HCT116 (cell line): ENCODE measurements at regions not wholly inside any gene's neighbourhood (a gene's known extent, or its start where the extent isn't known, plus 50 kb on each side); places are given as distances from the start of the nearest gene placed in this dataset.

Experiments used
- ATAC-seq: fragments of 200-7000 bp; cut with Tn5 transposase; 2 replicates; pipeline ENCODE4 v1.9.1; 2020; ENCODE audit warnings: mild to moderate bottlenecking, moderate library complexity
- BruUV-seq: library from RNA; stranded (reverse); fragments of 400-500 nt; replicated peaks from 2 replicates; lab custom pipeline; 2021; lab: Mats Ljungman, UMichigan
- CTCF ChIA-PET: fragments of 300-600 bp; sonication (Branson Sonifier 250); formaldehyde crosslinking; loops from one replicate; lab custom pipeline; 2021; ENCODE audit warnings: antibody characterized with exemption; lab: Charles Lee
- POLR2A ChIA-PET: fragments of 300-600, 350-600 bp; sonication (Branson Sonifier 250); formaldehyde crosslinking; loops from one replicate; lab custom pipeline; 2021; ENCODE audit warnings: antibody characterized with exemption; lab: Charles Lee
- RAD21 ChIA-PET, 2 experiments: fragments of 300-600 bp; sonication (Branson Sonifier 250); formaldehyde crosslinking; loops; one replicate each; lab custom pipeline; 2023; ENCODE audit warnings: low total read pairs in 2 of 2; ENCODE audit not compliant: uncharacterized antibody in 2 of 2, unreplicated experiment in 2 of 2, low non-redundant PET in 1 of 2; lab: Charles Lee
- DNase-seq: peaks from one replicate; pipeline ENCODE4 v3.0.0-alpha.2; 2010; ENCODE audit warnings: low read depth, low spot score
- H2AFZ ChIP-seq: fragments of 200-600 bp; shearing (Covaris generic), sonication (generic); 2 replicates; pipeline ENCODE4 v1.6.1; 2017; ENCODE audit warnings: low read depth, mixed run types, mixed read lengths, antibody characterized with exemption, low read length; ENCODE audit not compliant: poor library complexity, severe bottlenecking
- H3K27ac ChIP-seq: 2 replicates; pipeline ENCODE4 v1.5.1; 2012; ENCODE audit warnings: low read depth, low read length
- H3K27me3 ChIP-seq: fragments of 200-600 bp; sonication (generic); 2 replicates; pipeline ENCODE4 v1.6.1; 2016; ENCODE audit warnings: mixed run types, low read length, mixed read lengths; ENCODE audit not compliant: insufficient read depth
- H3K36me3 ChIP-seq, 2 experiments: fragments of 200-500 bp in 1 of 2; fragments of 200-600 bp in 1 of 2; sonication (Bioruptor generic) in 1 of 2; sonication (generic) in 1 of 2; 2 replicates each; pipeline versions ENCODE4 v1.5.1 to v1.6.1; 2014 to 2016; ENCODE audit warnings: low read length in 2 of 2, inconsistent platforms in 1 of 2, mixed read lengths in 1 of 2, mixed run types in 1 of 2; ENCODE audit not compliant: insufficient read depth in 2 of 2, control insufficient read depth in 1 of 2
- H3K4me1 ChIP-seq, 2 experiments: fragments of 200-600 bp in 1 of 2; sonication (generic) in 1 of 2; 2 replicates each; pipeline versions ENCODE4 v1.5.1 to v1.6.1; 2012 to 2017; ENCODE audit warnings: low read length in 2 of 2, inconsistent platforms in 1 of 2, mild to moderate bottlenecking in 1 of 2, mixed read lengths in 1 of 2, mixed run types in 1 of 2, moderate library complexity in 1 of 2; ENCODE audit not compliant: insufficient read depth in 2 of 2, control insufficient read depth in 1 of 2
- H3K4me2 ChIP-seq: fragments of 200-600 bp; sonication (generic); 2 replicates; pipeline ENCODE4 v1.6.1; 2017; ENCODE audit warnings: mixed run types, low read length, mixed read lengths
- H3K4me3 ChIP-seq, 2 experiments: fragments of 200-600 bp in 1 of 2; sonication (generic) in 1 of 2; replicated peaks in 1 of 2; 2 replicates each; pipeline ENCODE4 v1.5.1; 2011 to 2016; ENCODE audit warnings: low read length in 2 of 2, control low read depth in 1 of 2, low read depth in 1 of 2, mild to moderate bottlenecking in 1 of 2, mixed read lengths in 1 of 2, mixed run types in 1 of 2
- H3K79me2 ChIP-seq: fragments of 200-600 bp; sonication (generic); 2 replicates; pipeline ENCODE4 v1.6.1; 2017; ENCODE audit warnings: mild to moderate bottlenecking, mixed run types, low read length, moderate library complexity, mixed read lengths; ENCODE audit not compliant: insufficient read depth
- H3K9ac ChIP-seq: fragments of 200-600 bp; sonication (generic); 2 replicates; pipeline ENCODE4 v1.6.1; 2016; ENCODE audit warnings: low read length, mixed read lengths
- H3K9me2 ChIP-seq: fragments of 200-600 bp; sonication (generic), shearing (Covaris generic); 2 replicates; pipeline ENCODE4 v1.6.1; 2017; ENCODE audit warnings: mixed run types, mild to moderate bottlenecking, moderate library complexity; ENCODE audit not compliant: insufficient read depth
- H3K9me3 ChIP-seq, 2 experiments: fragments of 200-500 bp in 1 of 2; fragments of 200-600 bp in 1 of 2; sonication (Bioruptor generic) in 1 of 2; sonication (generic) in 1 of 2; 2 replicates each; pipeline ENCODE4 v1.6.1; 2014 to 2017; ENCODE audit warnings: low read length in 2 of 2, mixed read lengths in 2 of 2, inconsistent platforms in 1 of 2, low read depth in 1 of 2, mild to moderate bottlenecking in 1 of 2, mixed run types in 1 of 2, moderate library complexity in 1 of 2; ENCODE audit not compliant: control insufficient read depth in 1 of 2, insufficient read depth in 1 of 2
- H4K20me1 ChIP-seq: fragments of 200-600 bp; sonication (generic), shearing (Covaris generic); 2 replicates; pipeline ENCODE4 v1.6.1; 2017; ENCODE audit warnings: mixed run types, mild to moderate bottlenecking, moderate library complexity; ENCODE audit not compliant: insufficient read depth
- CBX3 ChIP-seq: IDR thresholded peaks from 2 replicates; pipeline ENCODE4 v1.6.1; 2012; ENCODE audit warnings: low read depth
- EGR1 ChIP-seq: IDR thresholded peaks from 2 replicates; pipeline ENCODE4 v1.6.1; 2012; ENCODE audit warnings: low read depth
- ELF1 ChIP-seq: IDR thresholded peaks from 2 replicates; pipeline ENCODE4 v1.6.1; 2012; ENCODE audit warnings: low read depth, borderline replicate concordance
- FOSL1 ChIP-seq: IDR thresholded peaks from 2 replicates; pipeline ENCODE4 v1.6.1; 2012; ENCODE audit warnings: low read depth
- POLR2A ChIP-seq: IDR thresholded peaks from 2 replicates; pipeline ENCODE4 v1.7.0; 2011; ENCODE audit warnings: borderline replicate concordance; ENCODE audit not compliant: insufficient read depth, insufficient read length; ENCODE audit errors: extremely low read depth
- POLR2AphosphoS5 ChIP-seq: IDR thresholded peaks from 2 replicates; pipeline ENCODE4 v1.6.1; 2011; ENCODE audit warnings: mild to moderate bottlenecking, low read depth, low read length, moderate library complexity
- SP1 ChIP-seq: IDR thresholded peaks from 2 replicates; pipeline ENCODE4 v1.6.1; 2012; ENCODE audit warnings: low read depth
- SRF ChIP-seq: IDR thresholded peaks from 2 replicates; pipeline ENCODE4 v1.6.1; 2012; ENCODE audit warnings: low read depth
- YY1 ChIP-seq: IDR thresholded peaks from 2 replicates; pipeline ENCODE4 v1.6.1; 2011; ENCODE audit warnings: low read length, low read depth, moderate library complexity, mild to moderate bottlenecking; ENCODE audit not compliant: insufficient replicate concordance; ENCODE audit errors: extremely low read depth
- ZFX ChIP-seq: fragments of 450-650 bp; IDR thresholded peaks from 2 replicates; pipeline ENCODE4 v1.6.1; 2017
- ZNF274 ChIP-seq: fragments of 200-500 bp; sonication (Bioruptor generic); IDR thresholded peaks from 2 replicates; pipeline ENCODE4 v1.6.1; 2014; ENCODE audit warnings: mild to moderate bottlenecking, low read depth, low read length, inconsistent platforms
- intact Hi-C: fragments of 100-400 bp; cut with micrococcal nuclease; formaldehyde crosslinking; loops from 2 replicates; pipeline ENCODE4 v1.10.0; 2022
- TF ChIP-seq, protein P1 (sequence below): IDR thresholded peaks from 2 replicates; pipeline ENCODE4 v1.6.1; 2011; ENCODE audit warnings: mild to moderate bottlenecking, low read length, moderate library complexity; ENCODE audit not compliant: insufficient replicate concordance; ENCODE audit errors: extremely low read depth
- TF ChIP-seq, protein P2 (sequence below): IDR thresholded peaks from 2 replicates; pipeline ENCODE4 v1.6.1; 2012; ENCODE audit warnings: low read depth
- TF ChIP-seq, protein P3 (sequence below): IDR thresholded peaks from 2 replicates; pipeline ENCODE4 v1.6.1; 2012
- TF ChIP-seq, protein P4 (sequence below), 3 experiments: fragments of 200-600 bp in 1 of 3; sonication (generic) in 1 of 3; IDR thresholded peaks in 2 of 3; conservative IDR thresholded peaks in 1 of 3; 2 replicates each; pipeline ENCODE4 v1.5.1; 2012 to 2017; ENCODE audit warnings: low read depth in 2 of 3, low read length in 2 of 3, antibody characterized with exemption in 1 of 3, borderline replicate concordance in 1 of 3, control low read depth in 1 of 3, mild to moderate bottlenecking in 1 of 3, mixed read lengths in 1 of 3, mixed run types in 1 of 3, moderate library complexity in 1 of 3; ENCODE audit not compliant: insufficient read depth in 1 of 3
- TF ChIP-seq, protein P5 (sequence below): IDR thresholded peaks from 2 replicates; pipeline ENCODE4 v1.6.1; 2012

DNA sequence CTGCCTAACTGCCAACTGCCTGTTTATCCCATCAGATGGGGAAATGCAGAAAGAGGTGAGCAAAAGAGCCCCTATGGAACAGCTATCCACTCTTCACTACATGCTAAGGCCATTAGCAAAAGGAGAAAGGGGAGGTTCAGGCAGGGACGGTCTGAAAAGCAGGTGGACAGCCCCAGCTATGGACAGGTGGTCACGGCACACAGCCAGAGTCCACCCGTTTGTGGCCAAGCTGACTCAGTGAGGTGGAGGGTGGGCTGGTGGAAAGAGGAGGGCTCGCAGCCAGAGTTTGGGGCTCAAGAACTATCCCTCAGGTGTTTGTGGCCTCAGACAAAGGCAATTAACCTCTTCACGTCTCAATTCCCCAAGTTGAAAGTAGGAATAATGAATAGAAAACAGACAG lies 148.9 kb upstream of the UBE2E1 start:
- no peaks in the 10 kb centered on the region for H3K36me3 ChIP-seq
- H4K20me1 ChIP-seq = no peaks in the 10 kb centered on the region
- POLR2A ChIA-PET = interaction anchor here (1.2 kb wide), 1 partner anchor 11 kb away, joined by 5 read pairs; no protein-coding TSS in a partner anchor
- ATAC-seq (no peak), DNase-seq (no peak)
- H3K79me2 ChIP-seq = no peaks in the 10 kb centered on the region
- H3K9ac ChIP-seq = no peak overlapping the region
- CTCF ChIA-PET = no interaction called here
- BruUV-seq = no TSS peak
- H3K27me3 ChIP-seq = no peaks in the 10 kb centered on the region
- H3K27ac ChIP-seq = no peak overlapping the region
- H3K4me1 ChIP-seq = peaks cover 4 to 5% of the 10 kb centered on the region in 2 experiments; a peak in 2 of 4 replicates
- no peak overlapping the region for H2AFZ ChIP-seq
- peaks cover 5 to 9% of the 10 kb centered on the region in 2 experiments; a peak in 1 of 4 replicates for H3K9me3 ChIP-seq
- H3K9me2 ChIP-seq = no peaks in the 10 kb centered on the region
- H3K4me2 ChIP-seq = no peak overlapping the region
- intact Hi-C loops = no loop called here
- TF ChIP-seq, protein P1, sequence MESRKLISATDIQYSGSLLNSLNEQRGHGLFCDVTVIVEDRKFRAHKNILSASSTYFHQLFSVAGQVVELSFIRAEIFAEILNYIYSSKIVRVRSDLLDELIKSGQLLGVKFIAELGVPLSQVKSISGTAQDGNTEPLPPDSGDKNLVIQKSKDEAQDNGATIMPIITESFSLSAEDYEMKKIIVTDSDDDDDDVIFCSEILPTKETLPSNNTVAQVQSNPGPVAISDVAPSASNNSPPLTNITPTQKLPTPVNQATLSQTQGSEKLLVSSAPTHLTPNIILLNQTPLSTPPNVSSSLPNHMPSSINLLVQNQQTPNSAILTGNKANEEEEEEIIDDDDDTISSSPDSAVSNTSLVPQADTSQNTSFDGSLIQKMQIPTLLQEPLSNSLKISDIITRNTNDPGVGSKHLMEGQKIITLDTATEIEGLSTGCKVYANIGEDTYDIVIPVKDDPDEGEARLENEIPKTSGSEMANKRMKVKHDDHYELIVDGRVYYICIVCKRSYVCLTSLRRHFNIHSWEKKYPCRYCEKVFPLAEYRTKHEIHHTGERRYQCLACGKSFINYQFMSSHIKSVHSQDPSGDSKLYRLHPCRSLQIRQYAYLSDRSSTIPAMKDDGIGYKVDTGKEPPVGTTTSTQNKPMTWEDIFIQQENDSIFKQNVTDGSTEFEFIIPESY = no peak
- TF ChIP-seq, protein P2, sequence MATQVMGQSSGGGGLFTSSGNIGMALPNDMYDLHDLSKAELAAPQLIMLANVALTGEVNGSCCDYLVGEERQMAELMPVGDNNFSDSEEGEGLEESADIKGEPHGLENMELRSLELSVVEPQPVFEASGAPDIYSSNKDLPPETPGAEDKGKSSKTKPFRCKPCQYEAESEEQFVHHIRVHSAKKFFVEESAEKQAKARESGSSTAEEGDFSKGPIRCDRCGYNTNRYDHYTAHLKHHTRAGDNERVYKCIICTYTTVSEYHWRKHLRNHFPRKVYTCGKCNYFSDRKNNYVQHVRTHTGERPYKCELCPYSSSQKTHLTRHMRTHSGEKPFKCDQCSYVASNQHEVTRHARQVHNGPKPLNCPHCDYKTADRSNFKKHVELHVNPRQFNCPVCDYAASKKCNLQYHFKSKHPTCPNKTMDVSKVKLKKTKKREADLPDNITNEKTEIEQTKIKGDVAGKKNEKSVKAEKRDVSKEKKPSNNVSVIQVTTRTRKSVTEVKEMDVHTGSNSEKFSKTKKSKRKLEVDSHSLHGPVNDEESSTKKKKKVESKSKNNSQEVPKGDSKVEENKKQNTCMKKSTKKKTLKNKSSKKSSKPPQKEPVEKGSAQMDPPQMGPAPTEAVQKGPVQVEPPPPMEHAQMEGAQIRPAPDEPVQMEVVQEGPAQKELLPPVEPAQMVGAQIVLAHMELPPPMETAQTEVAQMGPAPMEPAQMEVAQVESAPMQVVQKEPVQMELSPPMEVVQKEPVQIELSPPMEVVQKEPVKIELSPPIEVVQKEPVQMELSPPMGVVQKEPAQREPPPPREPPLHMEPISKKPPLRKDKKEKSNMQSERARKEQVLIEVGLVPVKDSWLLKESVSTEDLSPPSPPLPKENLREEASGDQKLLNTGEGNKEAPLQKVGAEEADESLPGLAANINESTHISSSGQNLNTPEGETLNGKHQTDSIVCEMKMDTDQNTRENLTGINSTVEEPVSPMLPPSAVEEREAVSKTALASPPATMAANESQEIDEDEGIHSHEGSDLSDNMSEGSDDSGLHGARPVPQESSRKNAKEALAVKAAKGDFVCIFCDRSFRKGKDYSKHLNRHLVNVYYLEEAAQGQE = no peak
- TF ChIP-seq CBX3 (no peak), SP1 (no peak), YY1 (no peak), ELF1 (no peak), EGR1 (no peak), SRF (no peak), POLR2A (no peak), FOSL1 (no peak), POLR2AphosphoS5 (no peak), ZFX (no peak), ZNF274 (no peak)
- TF ChIP-seq, protein P3, sequence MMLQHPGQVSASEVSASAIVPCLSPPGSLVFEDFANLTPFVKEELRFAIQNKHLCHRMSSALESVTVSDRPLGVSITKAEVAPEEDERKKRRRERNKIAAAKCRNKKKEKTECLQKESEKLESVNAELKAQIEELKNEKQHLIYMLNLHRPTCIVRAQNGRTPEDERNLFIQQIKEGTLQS = no peak
- TF ChIP-seq, protein P4, sequence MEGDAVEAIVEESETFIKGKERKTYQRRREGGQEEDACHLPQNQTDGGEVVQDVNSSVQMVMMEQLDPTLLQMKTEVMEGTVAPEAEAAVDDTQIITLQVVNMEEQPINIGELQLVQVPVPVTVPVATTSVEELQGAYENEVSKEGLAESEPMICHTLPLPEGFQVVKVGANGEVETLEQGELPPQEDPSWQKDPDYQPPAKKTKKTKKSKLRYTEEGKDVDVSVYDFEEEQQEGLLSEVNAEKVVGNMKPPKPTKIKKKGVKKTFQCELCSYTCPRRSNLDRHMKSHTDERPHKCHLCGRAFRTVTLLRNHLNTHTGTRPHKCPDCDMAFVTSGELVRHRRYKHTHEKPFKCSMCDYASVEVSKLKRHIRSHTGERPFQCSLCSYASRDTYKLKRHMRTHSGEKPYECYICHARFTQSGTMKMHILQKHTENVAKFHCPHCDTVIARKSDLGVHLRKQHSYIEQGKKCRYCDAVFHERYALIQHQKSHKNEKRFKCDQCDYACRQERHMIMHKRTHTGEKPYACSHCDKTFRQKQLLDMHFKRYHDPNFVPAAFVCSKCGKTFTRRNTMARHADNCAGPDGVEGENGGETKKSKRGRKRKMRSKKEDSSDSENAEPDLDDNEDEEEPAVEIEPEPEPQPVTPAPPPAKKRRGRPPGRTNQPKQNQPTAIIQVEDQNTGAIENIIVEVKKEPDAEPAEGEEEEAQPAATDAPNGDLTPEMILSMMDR (IDR thresholded peaks at IDR 0.05 in 2 of 3, conservative IDR thresholded peaks at IDR 0.05 in 1 of 3; ENCODE audit: borderline replicate concordance in 1 of 3, insufficient read depth in 1 of 3, low read depth in 2 of 3, low read length in 2 of 3) = no peak
- TF ChIP-seq, protein P5, sequence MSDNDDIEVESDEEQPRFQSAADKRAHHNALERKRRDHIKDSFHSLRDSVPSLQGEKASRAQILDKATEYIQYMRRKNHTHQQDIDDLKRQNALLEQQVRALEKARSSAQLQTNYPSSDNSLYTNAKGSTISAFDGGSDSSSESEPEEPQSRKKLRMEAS = no peak
- RAD21 ChIA-PET = no interaction called here
- no peak overlapping the region for H3K4me3 ChIP-seq
